T-cell (primary cell): ENCODE measurements at regions not wholly inside any gene's neighbourhood (a gene's known extent, or its start where the extent isn't known, plus 50 kb on each side); places are given as distances from the start of the nearest gene placed in this dataset.
"Not testable (repeated sequence)": the region's sequence is repeated elsewhere in the genome, so short reads cannot be mapped to it uniquely, and the experiment has no call there.

Experiments
- ATAC-seq, 4 experiments: fragments of 200-7000 bp in 3 of 4; fragments of 150-1000 bp in 1 of 4; cut with Tn5 transposase; replicated peaks in 1 of 4; 1 replicate in 3 of 4; 2 replicates in 1 of 4; pipeline ENCODE4 v1.10.0; 2021; ENCODE audit warnings: moderate library complexity in 3 of 4, mild to moderate bottlenecking in 2 of 4, moderate number of reproducible peaks in 1 of 4
- CTCF ChIA-PET, 2 donors: fragments of 300-600 bp; sonication (Branson Sonifier 250); formaldehyde crosslinking; loops; one replicate each; lab custom pipeline; 2022; ENCODE audit warnings: antibody characterized with exemption in 2 of 2; lab: Charles Lee
- POLR2A ChIA-PET, 2 donors: fragments of 300-600 bp; sonication (Branson Sonifier 250); formaldehyde crosslinking; loops; one replicate each; lab custom pipeline; 2022; ENCODE audit warnings: antibody characterized with exemption in 2 of 2; lab: Charles Lee
- DNase-seq, 35 experiments: peaks; one replicate each; pipeline versions ENCODE4 v3.0.0 to v3.0.0-alpha.2; 2013 to 2023
- H3K27ac ChIP-seq: one replicate; pipeline ENCODE4 v1.5.1; 2013; ENCODE audit warnings: low read length
- H3K27me3 ChIP-seq, 2 experiments: replicated peaks in 1 of 2; 1 replicate in 1 of 2; 2 replicates in 1 of 2; pipeline versions ENCODE4 v1.6.1 to v1.7.0; 2013; ENCODE audit warnings: low read length in 1 of 2, mixed read lengths in 1 of 2; ENCODE audit not compliant: control insufficient read depth in 2 of 2, insufficient read depth in 2 of 2; ENCODE audit errors: extremely low read depth in 1 of 2
- H3K36me3 ChIP-seq, 2 donors: 1 replicate in 1 of 2; 2 replicates in 1 of 2; pipeline versions ENCODE4 v1.6.1 to v1.7.0; 2013; ENCODE audit warnings: low read length in 1 of 2; ENCODE audit not compliant: control insufficient read depth in 2 of 2, insufficient read depth in 1 of 2; ENCODE audit errors: extremely low read depth in 1 of 2
- H3K4me1 ChIP-seq, 2 experiments: 1 replicate in 1 of 2; 2 replicates in 1 of 2; pipeline versions ENCODE4 v1.6.1 to v1.7.0; 2013; ENCODE audit warnings: low read length in 2 of 2, mixed read lengths in 1 of 2; ENCODE audit not compliant: insufficient read depth in 2 of 2, control insufficient read depth in 1 of 2; ENCODE audit errors: extremely low read depth in 1 of 2
- H3K4me3 ChIP-seq, 2 donors: 1 replicate in 1 of 2; 2 replicates in 1 of 2; pipeline versions ENCODE4 v1.5.1 to v1.7.0; 2013; ENCODE audit warnings: mild to moderate bottlenecking in 2 of 2, low read length in 1 of 2, moderate library complexity in 1 of 2; ENCODE audit not compliant: control insufficient read depth in 1 of 2; ENCODE audit errors: extremely low read depth in 1 of 2
- H3K9me3 ChIP-seq: 2 replicates; pipeline ENCODE4 v1.7.0; 2013
- H3K27ac Mint-ChIP-seq, 2 donors: one replicate each; pipeline ENCODE4 v1.8.0; 2020 to 2021; ENCODE audit warnings: mild to moderate bottlenecking in 2 of 2, mixed read lengths in 2 of 2
- H3K27me3 Mint-ChIP-seq, 2 donors: one replicate each; pipeline ENCODE4 v1.8.0; 2021 to 2022; ENCODE audit warnings: mixed read lengths in 2 of 2
- H3K36me3 Mint-ChIP-seq: one replicate; pipeline ENCODE4 v1.8.0; 2021; ENCODE audit warnings: mixed read lengths
- H3K4me1 Mint-ChIP-seq, 3 donors: one replicate each; pipeline ENCODE4 v1.8.0; 2020 to 2022; ENCODE audit warnings: mixed read lengths in 3 of 3, mild to moderate bottlenecking in 1 of 3
- H3K4me3 Mint-ChIP-seq, 3 donors: one replicate each; pipeline ENCODE4 v1.8.0; 2020 to 2022; ENCODE audit warnings: mild to moderate bottlenecking in 3 of 3, mixed read lengths in 3 of 3, moderate library complexity in 3 of 3
- H3K9me3 Mint-ChIP-seq, 3 donors: one replicate each; pipeline ENCODE4 v1.8.0; 2020 to 2022; ENCODE audit warnings: mixed read lengths in 3 of 3
- WGBS: methylation state at CpG from one replicate; pipeline ENCODE4 v1.1.5; 2013; ENCODE audit warnings: missing lambda C conversion rate; ENCODE audit not compliant: insufficient coverage; 5-methylcytosine and 5-hydroxymethylcytosine counted together

- no peaks in the 10 kb centered on the region for H3K36me3 ChIP-seq
- no peak overlapping the region for H3K4me3 Mint-ChIP-seq
- no peak overlapping the region for H3K4me3 ChIP-seq
- H3K27ac ChIP-seq, result no peak overlapping the region
- H3K27me3 Mint-ChIP-seq, result peaks cover 14 to 27% of the 10 kb centered on the region in 2 donors
- H3K4me1 ChIP-seq, result no peaks in the 10 kb centered on the region
- H3K27me3 ChIP-seq, result peaks cover 0 to 11% of the 10 kb centered on the region in 2 experiments
- DNase-seq, result no peak
- ATAC-seq, result no peak
- WGBS, result 100% methylated on average over 1 of the region's 8 CpGs
- no peaks in the 10 kb centered on the region for H3K4me1 Mint-ChIP-seq
- H3K27ac Mint-ChIP-seq, result no peak overlapping the region
- H3K36me3 Mint-ChIP-seq, result no peaks in the 10 kb centered on the region
- H3K9me3 Mint-ChIP-seq, result no peaks in the 10 kb centered on the region
- H3K9me3 ChIP-seq, result no peaks in the 10 kb centered on the region
- ChIA-PET CTCF (no interaction called here), POLR2A (no interaction called here)
Measured at GRCh38 chr17:31738067-31738466, 121.0 kb downstream of the COPRS start.

- H3K27me3 ChIP-seq, result peaks cover 0 to 14% of the 10 kb centered on the region in 2 experiments
- Mint-ChIP-seq H3K36me3 (no peaks in the 10 kb centered on the region), H3K27ac (no peak overlapping the region), H3K27me3 (peaks cover 11 to 24% of the 10 kb centered on the region in 2 donors), H3K9me3 (no peaks in the 10 kb centered on the region), H3K4me1 (no peaks in the 10 kb centered on the region), H3K4me3 (no peak overlapping the region)
- ATAC-seq (no peak), DNase-seq (no peak)
- POLR2A ChIA-PET, result no interaction called here
- no peaks in the 10 kb centered on the region for H3K36me3 ChIP-seq
- H3K4me3 ChIP-seq, result no peak overlapping the region
- CTCF ChIA-PET, result no interaction called here
- H3K4me1 ChIP-seq, result no peaks in the 10 kb centered on the region
- WGBS, result 74% methylated on average over 3 of the region's 5 CpGs
- no peak overlapping the region for H3K27ac ChIP-seq
- H3K9me3 ChIP-seq, result no peaks in the 10 kb centered on the region
Measured at GRCh38 chr17:31736855-31737625, 122.0 kb downstream of the COPRS start.

GRCh38 chr17:31733326-31733725 lies 125.7 kb downstream of the COPRS start:
- no peaks in the 10 kb centered on the region for H3K4me1 Mint-ChIP-seq
- no peak overlapping the region for H3K27ac Mint-ChIP-seq
- ChIA-PET CTCF (no interaction called here), POLR2A (no interaction called here)
- Histone ChIP-seq H3K27ac (no peak overlapping the region), H3K27me3 (peaks cover 0 to 23% of the 10 kb centered on the region in 2 experiments), H3K9me3 (no peaks in the 10 kb centered on the region), H3K36me3 (no peaks in the 10 kb centered on the region), H3K4me1 (no peaks in the 10 kb centered on the region), H3K4me3 (no peak overlapping the region)
- no peak for ATAC-seq
- H3K27me3 Mint-ChIP-seq, result peaks cover 2 to 13% of the 10 kb centered on the region in 2 donors
- H3K36me3 Mint-ChIP-seq, result no peaks in the 10 kb centered on the region
- H3K9me3 Mint-ChIP-seq, result no peaks in the 10 kb centered on the region
- WGBS, result 81% methylated on average over 7 of the region's 7 CpGs
- DNase-seq, result no peak
- no peak overlapping the region for H3K4me3 Mint-ChIP-seq

- CTCF ChIA-PET, result interaction anchor here in 1 of 2 donors (0.7 kb wide), 1 partner anchor 44 kb away, joined by 5 read pairs; no protein-coding TSS in a partner anchor
- H3K4me3 ChIP-seq, H3K27ac Mint-ChIP-seq, H3K9me3 Mint-ChIP-seq, H3K4me1 Mint-ChIP-seq, H3K9me3 ChIP-seq, DNase-seq, ATAC-seq, H3K27me3 Mint-ChIP-seq, H3K36me3 Mint-ChIP-seq, H3K4me3 Mint-ChIP-seq, H3K36me3 ChIP-seq, POLR2A ChIA-PET, H3K4me1 ChIP-seq, H3K27ac ChIP-seq: not testable (repeated sequence)
- peaks cover 0 to 22% of the 10 kb centered on the region in 2 experiments for H3K27me3 ChIP-seq
- WGBS, result 89% methylated on average over 3 of the region's 5 CpGs
Measured at GRCh38 chr17:31731585-31732154, 127.4 kb downstream of the COPRS start.

- ATAC-seq (no peak), DNase-seq (no peak)
- Histone ChIP-seq H3K4me1 (no peaks in the 10 kb centered on the region), H3K4me3 (no peak overlapping the region), H3K27me3 (peaks cover 0 to 22% of the 10 kb centered on the region in 2 experiments), H3K9me3 (no peaks in the 10 kb centered on the region), H3K27ac (no peak overlapping the region), H3K36me3 (no peaks in the 10 kb centered on the region)
- ChIA-PET POLR2A (no interaction called here), CTCF (interaction anchor here in 1 of 2 donors (0.7 kb wide), 1 partner anchor 43 kb away, joined by 5 read pairs; no protein-coding TSS in a partner anchor)
- peaks cover 0 to 6% of the 10 kb centered on the region in 2 donors for H3K27me3 Mint-ChIP-seq
- H3K9me3 Mint-ChIP-seq, result no peaks in the 10 kb centered on the region
- no peak overlapping the region for H3K27ac Mint-ChIP-seq
- WGBS, result 85% methylated on average over 3 of the region's 3 CpGs
- no peak overlapping the region for H3K4me3 Mint-ChIP-seq
- no peaks in the 10 kb centered on the region for H3K4me1 Mint-ChIP-seq
- H3K36me3 Mint-ChIP-seq, result no peaks in the 10 kb centered on the region
Measured at GRCh38 chr17:31731118-31731517, 127.9 kb downstream of the COPRS start.

- Histone ChIP-seq H3K36me3 (no peaks in the 10 kb centered on the region), H3K4me1 (no peaks in the 10 kb centered on the region), H3K9me3 (no peaks in the 10 kb centered on the region), H3K27ac (no peak overlapping the region), H3K27me3 (peaks cover 0 to 24% of the 10 kb centered on the region in 2 experiments), H3K4me3 (no peak overlapping the region)
- no peak overlapping the region for H3K4me3 Mint-ChIP-seq
- no peak overlapping the region for H3K27ac Mint-ChIP-seq
- H3K4me1 Mint-ChIP-seq, result no peaks in the 10 kb centered on the region
- H3K27me3 Mint-ChIP-seq, result peaks cover 0 to 9% of the 10 kb centered on the region in 2 donors
- H3K36me3 Mint-ChIP-seq, result no peaks in the 10 kb centered on the region
- no peak for ATAC-seq
- CTCF ChIA-PET, result no interaction called here
- 80% methylated on average over 1 of the region's 4 CpGs for WGBS
- no peak for DNase-seq
- POLR2A ChIA-PET, result interaction anchor here in 1 of 2 donors (0.6 to 0.7 kb wide), 2 partner anchors 103 to 216 kb away, joined by 3 to 4 read pairs; no protein-coding TSS in a partner anchor
- H3K9me3 Mint-ChIP-seq, result no peaks in the 10 kb centered on the region
Measured at GRCh38 chr17:31726980-31727427, 132.0 kb downstream of the COPRS start.
